ENCODE measurements at regions not wholly inside any gene's neighbourhood (a gene's known extent, or its start where the extent isn't known, plus 50 kb on each side); places are given as distances from the start of the nearest gene placed in this dataset.

- intact Hi-C loops (cut with micrococcal nuclease; ENCODE audit: unreplicated experiment) = no loop called here
- H3K4me3 ChIP-seq (ENCODE audit: low read depth in 2 of 2, low read length in 2 of 2) = no peak overlapping the region
- BruUV-seq (replicated peaks) = no TSS peak
- H3K4me1 ChIP-seq (ENCODE audit: control insufficient read depth, insufficient read depth, low read length) = no peaks in the 10 kb centered on the region
- no peaks in the 10 kb centered on the region for H3K36me3 ChIP-seq (ENCODE audit: control insufficient read depth, insufficient read depth, low read length)
- H3K27ac ChIP-seq (ENCODE audit: low read length) = no peak overlapping the region
- in situ Hi-C loops (cut with HindIII; ENCODE audit: low pct_unique_long_range_greater_than_20kb, low sequenced_read_pairs) = no loop called here
- no peak for TF ChIP-seq TCF7L2 (IDR thresholded peaks at IDR 0.05; ENCODE audit: low read depth, low read length)
- no peak for ATAC-seq
- DNase-seq (ENCODE audit: low read depth, low spot score) = no peak
- CTCF ChIA-PET = interaction anchor here (0.6 kb wide), 1 partner anchor 35 kb away, joined by 14 read pairs; no protein-coding TSS in a partner anchor
- no peaks in the 10 kb centered on the region for H3K27me3 ChIP-seq (ENCODE audit: control insufficient read depth, insufficient read depth, low read length)
- POLR2A ChIA-PET = interaction anchor here (0.5 kb wide), 1 partner anchor 37 kb away, joined by 5 read pairs; no protein-coding TSS in a partner anchor
- H3K9me3 ChIP-seq (ENCODE audit: control insufficient read depth, insufficient read depth, low read depth, low read length) = no peaks in the 10 kb centered on the region
Measured at GRCh38 chr9:91157883-91158282, 203.8 kb downstream of the AUH start.

GRCh38 chr9:91158286-91158685 is 203.4 kb downstream of the AUH start:
- POLR2A ChIA-PET = no interaction called here
- intact Hi-C loops (cut with micrococcal nuclease; ENCODE audit: unreplicated experiment) (no loop called here), in situ Hi-C loops (cut with HindIII; ENCODE audit: low pct_unique_long_range_greater_than_20kb, low sequenced_read_pairs) (no loop called here)
- BruUV-seq (replicated peaks) = no TSS peak
- ATAC-seq (no peak), DNase-seq (ENCODE audit: low read depth, low spot score) (no peak)
- Histone ChIP-seq H3K36me3 (ENCODE audit: control insufficient read depth, insufficient read depth, low read length) (no peaks in the 10 kb centered on the region), H3K27ac (ENCODE audit: low read length) (no peak overlapping the region), H3K4me1 (ENCODE audit: control insufficient read depth, insufficient read depth, low read length) (0 out of 2 replicates have a peak, but pooled peaks cover 3% of the 10 kb centered on the region), H3K4me3 (ENCODE audit: low read depth in 2 of 2, low read length in 2 of 2) (no peak overlapping the region), H3K27me3 (ENCODE audit: control insufficient read depth, insufficient read depth, low read length) (no peaks in the 10 kb centered on the region), H3K9me3 (ENCODE audit: control insufficient read depth, insufficient read depth, low read depth, low read length) (no peaks in the 10 kb centered on the region)
- TF ChIP-seq SIN3A (IDR thresholded peaks at IDR 0.05; ENCODE audit: borderline replicate concordance, insufficient read depth, low read depth, low read length) (no peak), CTCF (IDR thresholded peaks at IDR 0.05) (no peak)
- CTCF ChIA-PET = interaction anchor here (0.6 kb wide), 1 partner anchor 34 kb away, joined by 14 read pairs; no protein-coding TSS in a partner anchor

DNA sequence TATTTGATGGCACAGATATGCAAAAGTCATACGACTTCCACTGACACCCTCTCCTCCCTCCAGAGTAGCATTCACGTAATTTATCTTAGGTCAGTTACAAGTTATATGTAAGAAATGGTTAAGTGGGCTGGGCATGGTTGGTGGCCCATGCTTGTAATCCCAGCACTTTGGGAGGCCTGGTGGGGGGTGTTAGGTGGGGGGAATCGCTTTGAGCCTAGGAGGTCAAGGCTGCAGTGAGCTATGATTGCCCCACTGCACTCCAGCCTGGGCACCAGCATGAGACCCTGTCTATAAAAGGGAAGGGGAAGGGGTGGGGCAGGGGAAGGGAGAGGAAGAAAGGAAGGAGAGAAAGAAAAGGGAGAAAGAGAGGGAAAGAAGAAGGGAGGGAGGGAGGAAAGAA is 202.8 kb downstream of the AUH start:
- no TSS peak for BruUV-seq (replicated peaks)
- ChIA-PET POLR2A (no interaction called here), CTCF (no interaction called here)
- ATAC-seq = no peak
- intact Hi-C loops (cut with micrococcal nuclease; ENCODE audit: unreplicated experiment) (no loop called here), in situ Hi-C loops (cut with HindIII; ENCODE audit: low pct_unique_long_range_greater_than_20kb, low sequenced_read_pairs) (no loop called here)
- H3K36me3 ChIP-seq (ENCODE audit: control insufficient read depth, insufficient read depth, low read length) = no peaks in the 10 kb centered on the region
- TF ChIP-seq, protein P1, sequence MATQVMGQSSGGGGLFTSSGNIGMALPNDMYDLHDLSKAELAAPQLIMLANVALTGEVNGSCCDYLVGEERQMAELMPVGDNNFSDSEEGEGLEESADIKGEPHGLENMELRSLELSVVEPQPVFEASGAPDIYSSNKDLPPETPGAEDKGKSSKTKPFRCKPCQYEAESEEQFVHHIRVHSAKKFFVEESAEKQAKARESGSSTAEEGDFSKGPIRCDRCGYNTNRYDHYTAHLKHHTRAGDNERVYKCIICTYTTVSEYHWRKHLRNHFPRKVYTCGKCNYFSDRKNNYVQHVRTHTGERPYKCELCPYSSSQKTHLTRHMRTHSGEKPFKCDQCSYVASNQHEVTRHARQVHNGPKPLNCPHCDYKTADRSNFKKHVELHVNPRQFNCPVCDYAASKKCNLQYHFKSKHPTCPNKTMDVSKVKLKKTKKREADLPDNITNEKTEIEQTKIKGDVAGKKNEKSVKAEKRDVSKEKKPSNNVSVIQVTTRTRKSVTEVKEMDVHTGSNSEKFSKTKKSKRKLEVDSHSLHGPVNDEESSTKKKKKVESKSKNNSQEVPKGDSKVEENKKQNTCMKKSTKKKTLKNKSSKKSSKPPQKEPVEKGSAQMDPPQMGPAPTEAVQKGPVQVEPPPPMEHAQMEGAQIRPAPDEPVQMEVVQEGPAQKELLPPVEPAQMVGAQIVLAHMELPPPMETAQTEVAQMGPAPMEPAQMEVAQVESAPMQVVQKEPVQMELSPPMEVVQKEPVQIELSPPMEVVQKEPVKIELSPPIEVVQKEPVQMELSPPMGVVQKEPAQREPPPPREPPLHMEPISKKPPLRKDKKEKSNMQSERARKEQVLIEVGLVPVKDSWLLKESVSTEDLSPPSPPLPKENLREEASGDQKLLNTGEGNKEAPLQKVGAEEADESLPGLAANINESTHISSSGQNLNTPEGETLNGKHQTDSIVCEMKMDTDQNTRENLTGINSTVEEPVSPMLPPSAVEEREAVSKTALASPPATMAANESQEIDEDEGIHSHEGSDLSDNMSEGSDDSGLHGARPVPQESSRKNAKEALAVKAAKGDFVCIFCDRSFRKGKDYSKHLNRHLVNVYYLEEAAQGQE (IDR thresholded peaks at IDR 0.05; ENCODE audit: insufficient read depth in 1 of 2, low read depth in 2 of 2, low read length in 1 of 2) = no peak
- TF ChIP-seq SIN3A (IDR thresholded peaks at IDR 0.05; ENCODE audit: borderline replicate concordance, insufficient read depth, low read depth, low read length) (no peak), CTCF (IDR thresholded peaks at IDR 0.05) (no peak), POLR2AphosphoS5 (IDR thresholded peaks at IDR 0.05; ENCODE audit: low read depth, low read length) (no peak), TCF7L2 (IDR thresholded peaks at IDR 0.05; ENCODE audit: low read depth, low read length) (no peak)
- DNase-seq (ENCODE audit: low read depth, low spot score) = no peak
- no peaks in the 10 kb centered on the region for H3K9me3 ChIP-seq (ENCODE audit: control insufficient read depth, insufficient read depth, low read depth, low read length)
- H3K27ac ChIP-seq (ENCODE audit: low read length) = no peak overlapping the region
- H3K4me1 ChIP-seq (ENCODE audit: control insufficient read depth, insufficient read depth, low read length) = 0 out of 2 replicates have a peak, but pooled peaks cover 3% of the 10 kb centered on the region
- H3K4me3 ChIP-seq (ENCODE audit: low read depth in 2 of 2, low read length in 2 of 2) = no peak overlapping the region
- no peaks in the 10 kb centered on the region for H3K27me3 ChIP-seq (ENCODE audit: control insufficient read depth, insufficient read depth, low read length)
